ENCODE measurements at regions not wholly inside any gene's neighbourhood (a gene's known extent, or its start where the extent isn't known, plus 50 kb on each side); places are given as distances from the start of the nearest gene placed in this dataset.
"Not testable (repeated sequence)": the region's sequence is repeated elsewhere in the genome, so short reads cannot be mapped to it uniquely, and the experiment has no call there.

DNA sequence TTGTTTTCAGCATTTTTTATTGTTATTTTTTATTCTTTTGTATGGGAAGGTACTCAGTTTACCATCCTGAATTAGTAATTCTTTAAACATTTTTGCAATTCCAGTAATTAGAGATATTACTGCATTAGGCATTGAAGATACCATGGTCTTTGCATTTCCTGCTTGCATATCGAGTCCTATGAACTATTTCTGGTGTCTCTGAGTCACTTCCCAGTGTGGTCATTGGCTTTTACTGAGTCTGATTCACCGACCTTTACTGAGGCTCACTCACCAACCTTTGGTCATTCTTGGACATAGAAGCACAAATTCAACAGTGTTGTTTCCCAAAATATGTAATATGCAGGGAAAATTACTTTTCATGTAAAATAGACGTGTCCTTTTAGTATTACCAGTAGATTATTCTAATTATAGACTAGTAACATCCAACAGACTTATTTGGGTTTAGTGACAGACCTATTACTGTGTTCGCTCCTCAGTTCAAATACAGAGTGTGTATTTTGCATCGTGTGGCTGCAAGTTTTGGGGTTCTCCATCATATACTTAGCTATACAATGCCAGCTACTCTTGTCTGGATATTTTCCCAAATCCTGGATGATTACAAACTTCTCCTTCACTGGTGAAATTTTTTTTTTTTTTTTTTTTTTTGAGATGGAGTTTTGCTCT, 180.7 kb upstream of the PRSS1 start:
- no peaks in the 10 kb centered on the region for H3K4me1 ChIP-seq
- H3K36me3 ChIP-seq (ENCODE audit: low read depth, missing control alignments) = no peaks in the 10 kb centered on the region
- 80 to 81% methylated on average over 5 of the region's 5 CpGs for WGBS, 2 donors
- DNase-seq = no peak
- no peak overlapping the region for H3K4me3 ChIP-seq
- no peaks in the 10 kb centered on the region for H3K9me3 ChIP-seq
- H3K27me3 ChIP-seq = no peaks in the 10 kb centered on the region
- intact Hi-C loops (cut with DNase I; ENCODE audit: low total_unique reads) = no loop called here
- H3K27ac ChIP-seq = no peak overlapping the region
- TF ChIP-seq POLR2A (IDR thresholded peaks at IDR 0.05) = no peak
- TF ChIP-seq, protein P1, sequence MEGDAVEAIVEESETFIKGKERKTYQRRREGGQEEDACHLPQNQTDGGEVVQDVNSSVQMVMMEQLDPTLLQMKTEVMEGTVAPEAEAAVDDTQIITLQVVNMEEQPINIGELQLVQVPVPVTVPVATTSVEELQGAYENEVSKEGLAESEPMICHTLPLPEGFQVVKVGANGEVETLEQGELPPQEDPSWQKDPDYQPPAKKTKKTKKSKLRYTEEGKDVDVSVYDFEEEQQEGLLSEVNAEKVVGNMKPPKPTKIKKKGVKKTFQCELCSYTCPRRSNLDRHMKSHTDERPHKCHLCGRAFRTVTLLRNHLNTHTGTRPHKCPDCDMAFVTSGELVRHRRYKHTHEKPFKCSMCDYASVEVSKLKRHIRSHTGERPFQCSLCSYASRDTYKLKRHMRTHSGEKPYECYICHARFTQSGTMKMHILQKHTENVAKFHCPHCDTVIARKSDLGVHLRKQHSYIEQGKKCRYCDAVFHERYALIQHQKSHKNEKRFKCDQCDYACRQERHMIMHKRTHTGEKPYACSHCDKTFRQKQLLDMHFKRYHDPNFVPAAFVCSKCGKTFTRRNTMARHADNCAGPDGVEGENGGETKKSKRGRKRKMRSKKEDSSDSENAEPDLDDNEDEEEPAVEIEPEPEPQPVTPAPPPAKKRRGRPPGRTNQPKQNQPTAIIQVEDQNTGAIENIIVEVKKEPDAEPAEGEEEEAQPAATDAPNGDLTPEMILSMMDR (IDR thresholded peaks at IDR 0.05) = no peak

DNA sequence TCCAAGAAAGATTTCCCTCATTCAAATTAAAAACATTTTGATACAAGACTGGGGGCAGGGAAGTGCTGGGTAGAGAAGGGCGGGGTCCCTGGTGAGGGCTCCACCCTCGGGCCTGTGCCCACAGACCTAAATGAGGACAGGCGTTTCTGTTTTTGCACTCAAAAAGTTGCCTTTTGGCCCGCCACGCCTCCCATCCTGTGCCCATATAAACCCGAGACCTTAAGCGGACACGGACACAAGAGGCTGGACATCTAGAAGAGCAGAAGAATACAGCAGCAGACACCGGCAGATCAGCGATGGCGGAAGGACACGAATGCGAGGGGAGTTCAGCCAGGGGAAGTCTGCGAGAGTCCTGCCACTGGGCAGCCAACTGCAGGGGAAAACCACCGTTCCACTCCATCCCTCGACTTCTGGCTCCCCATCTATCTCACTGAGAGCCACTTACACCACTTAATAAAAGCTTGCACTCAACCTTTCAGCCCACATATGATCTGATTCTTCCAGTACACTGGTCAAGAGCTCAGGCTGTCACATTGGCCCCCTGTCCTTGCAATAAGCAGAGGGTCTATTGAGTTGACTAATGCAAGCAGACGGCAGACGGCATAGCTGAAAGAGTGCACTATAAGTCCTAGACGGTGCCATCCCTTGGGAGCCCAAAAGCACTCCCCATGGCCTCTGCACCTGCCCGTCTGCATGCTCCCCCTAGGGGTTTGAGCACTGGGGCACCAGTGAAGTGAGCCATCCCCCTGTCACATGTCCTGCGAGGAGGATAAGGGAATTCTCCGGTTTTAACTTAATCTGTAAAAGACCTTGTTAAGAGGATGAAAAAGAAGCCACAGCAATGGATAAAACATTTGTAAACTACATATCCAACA, 181.8 kb upstream of the PRSS1 start:
- DNase-seq = peak; percentile 23
- TF ChIP-seq, protein P1 (IDR thresholded peaks at IDR 0.05) = no peak
- no peak for TF ChIP-seq POLR2A (IDR thresholded peaks at IDR 0.05)
- Histone ChIP-seq H3K27ac (no peak overlapping the region), H3K4me3 (peak overlapping the region in 1 of 2 donors; percentile 14), H3K9me3 (no peaks in the 10 kb centered on the region), H3K36me3 (ENCODE audit: low read depth, missing control alignments) (no peaks in the 10 kb centered on the region), H3K27me3 (no peaks in the 10 kb centered on the region), H3K4me1 (no peaks in the 10 kb centered on the region)
- WGBS, 2 donors = 67 to 69% methylated on average over 19 to 22 of the region's 22 CpGs
- intact Hi-C loops (cut with DNase I; ENCODE audit: low total_unique reads) = no loop called here

DNA sequence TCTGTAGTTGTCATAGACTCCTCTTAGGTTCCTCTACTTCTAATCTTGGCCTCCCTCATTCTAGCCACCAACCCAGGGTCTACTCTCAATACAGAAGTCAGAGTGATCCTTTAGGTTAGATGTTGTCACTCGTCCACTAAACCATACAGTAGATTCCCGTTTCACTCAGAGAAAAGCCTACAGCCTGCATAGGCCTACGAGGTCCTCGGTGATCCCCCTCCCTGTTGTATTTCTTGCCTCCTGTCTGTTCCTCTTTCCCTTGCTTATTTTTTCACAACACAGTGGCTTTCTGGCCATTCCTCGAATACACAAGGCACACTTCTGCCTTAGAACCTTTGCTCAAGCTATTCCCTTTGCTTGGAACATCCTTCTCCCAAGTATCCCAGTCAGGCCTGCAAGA, 183.0 kb upstream of the PRSS1 start:
- H3K4me3 ChIP-seq = no peak overlapping the region
- no peaks in the 10 kb centered on the region for H3K36me3 ChIP-seq (ENCODE audit: low read depth, missing control alignments)
- no peaks in the 10 kb centered on the region for H3K27me3 ChIP-seq
- H3K4me1 ChIP-seq = no peaks in the 10 kb centered on the region
- intact Hi-C loops (cut with DNase I; ENCODE audit: low total_unique reads) = no loop called here
- no peak overlapping the region for H3K27ac ChIP-seq
- TF ChIP-seq, protein P1 (IDR thresholded peaks at IDR 0.05) = no peak
- TF ChIP-seq POLR2A (IDR thresholded peaks at IDR 0.05) = no peak
- 87% methylated on average over 5 of the region's 5 CpGs for WGBS, 2 donors
- DNase-seq = no peak
- no peaks in the 10 kb centered on the region for H3K9me3 ChIP-seq

DNA sequence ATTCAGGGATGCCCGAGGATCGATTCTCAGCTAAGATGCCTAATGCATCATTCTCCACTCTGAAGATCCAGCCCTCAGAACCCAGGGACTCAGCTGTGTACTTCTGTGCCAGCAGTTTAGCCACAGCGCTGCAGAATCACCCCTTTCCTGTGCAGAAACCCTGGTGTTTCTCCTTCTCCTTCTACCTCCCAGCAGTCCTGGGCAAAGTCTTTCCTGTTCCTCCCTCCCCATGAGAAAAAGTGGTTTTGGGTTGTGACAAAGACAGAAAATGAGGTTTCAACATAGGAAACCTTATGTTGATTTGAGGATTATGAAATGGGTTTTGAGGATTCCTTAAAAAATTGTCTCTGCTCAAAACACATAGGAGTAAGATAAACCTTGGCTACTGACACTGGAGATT, 185.1 kb upstream of the PRSS1 start:
- 85% methylated on average over 3 of the region's 3 CpGs for WGBS, 2 donors
- H3K4me3 ChIP-seq; H3K27ac ChIP-seq; DNase-seq; H3K9me3 ChIP-seq; H3K4me1 ChIP-seq; H3K27me3 ChIP-seq; intact Hi-C loops (cut with DNase I; ENCODE audit: low total_unique reads); H3K36me3 ChIP-seq (ENCODE audit: low read depth, missing control alignments): not testable (repeated sequence)

DNA sequence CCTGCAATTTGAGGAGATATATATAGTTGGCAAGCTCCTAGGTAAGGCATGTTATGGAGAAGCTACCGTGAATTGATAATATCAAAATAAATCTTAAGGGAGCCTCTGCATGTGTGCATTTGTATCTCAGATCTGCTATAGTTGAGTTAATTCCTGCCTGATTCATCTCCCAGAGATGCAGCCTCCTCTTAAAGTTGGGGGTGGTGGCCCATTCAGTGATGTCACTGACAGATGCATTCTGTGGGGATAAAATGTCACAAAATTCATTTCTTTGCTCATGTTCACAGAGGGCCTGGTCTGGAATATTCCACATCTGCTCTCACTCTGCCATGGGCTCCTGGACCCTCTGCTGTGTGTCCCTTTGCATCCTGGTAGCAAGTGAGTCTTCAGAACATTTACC, 185.8 kb upstream of the PRSS1 start:
- H3K4me3 ChIP-seq = no peak overlapping the region
- no peaks in the 10 kb centered on the region for H3K9me3 ChIP-seq
- no peaks in the 10 kb centered on the region for H3K4me1 ChIP-seq
- DNase-seq = no peak
- WGBS, 2 donors = 69 to 92% methylated on average over 1 of the region's 1 CpG
- no peaks in the 10 kb centered on the region for H3K27me3 ChIP-seq
- no peaks in the 10 kb centered on the region for H3K36me3 ChIP-seq (ENCODE audit: low read depth, missing control alignments)
- H3K27ac ChIP-seq = no peak overlapping the region
- no peak for TF ChIP-seq POLR2A (IDR thresholded peaks at IDR 0.05)
- TF ChIP-seq, protein P1 (IDR thresholded peaks at IDR 0.05) = no peak
- intact Hi-C loops (cut with DNase I; ENCODE audit: low total_unique reads) = no loop called here

Measured in testis (tissue), 2 donors.